Bronchial epithelial cell (primary cell): ENCODE measurements at regions not wholly inside any gene's neighbourhood (a gene's known extent, or its start where the extent isn't known, plus 50 kb on each side); places are given as distances from the start of the nearest gene placed in this dataset.
A peak's percentile ranks its signal among the peaks of the same experiment; 100 is the strongest.

ENCODE experiments used
- DNase-seq: peaks from one replicate; pipeline ENCODE4 v3.0.0-alpha.2; 2010; ENCODE audit warnings: low read depth
- FAIRE-seq: peaks from 2 replicates; lab custom pipeline; 2011; peaks lifted over from hg19 to GRCh38; lab: Jason Lieb, UNC
- H3K27me3 ChIP-seq: 2 replicates; pipeline ENCODE4 v1.5.1; 2011; ENCODE audit warnings: low read length; ENCODE audit not compliant: control insufficient read depth, insufficient read depth
- H3K36me3 ChIP-seq: 2 replicates; pipeline ENCODE4 v1.5.1; 2011; ENCODE audit warnings: low read length; ENCODE audit not compliant: control insufficient read depth, insufficient read depth
- H3K4me3 ChIP-seq: 2 replicates; pipeline ENCODE4 v1.5.1; 2011; ENCODE audit warnings: mild to moderate bottlenecking, low read depth, low read length, control low read depth
- CTCF ChIP-seq: IDR thresholded peaks from 2 replicates; pipeline ENCODE4 v1.5.1; 2011; ENCODE audit warnings: mild to moderate bottlenecking, moderate library complexity, low read length, control low read depth, inconsistent platforms; ENCODE audit not compliant: insufficient read depth, severe bottlenecking

- H3K4me3 ChIP-seq: no peak overlapping the region
- no peak for TF ChIP-seq CTCF
- peak; percentile 76 for DNase-seq
- no peaks in the 10 kb centered on the region for H3K27me3 ChIP-seq
- FAIRE-seq: no peak
- H3K36me3 ChIP-seq: no peaks in the 10 kb centered on the region
These were observed 523.0 kb upstream of the ANKRD30A start for GRCh38 chr10:36602374-36602773.

GRCh38 chr10:36597756-36598320 lies 527.6 kb upstream of the ANKRD30A start:
- Histone ChIP-seq H3K36me3 (no peaks in the 10 kb centered on the region), H3K27me3 (no peaks in the 10 kb centered on the region), H3K4me3 (no peak overlapping the region)
- no peak for DNase-seq
- FAIRE-seq: no peak
- TF ChIP-seq CTCF: no peak

GRCh38 chr10:36592964-36593363 lies 532.4 kb upstream of the ANKRD30A start:
- no peak for FAIRE-seq
- H3K4me3 ChIP-seq: no peak overlapping the region
- no peak for TF ChIP-seq CTCF

GRCh38 chr10:36591436-36591835 lies 534.0 kb upstream of the ANKRD30A start:
- no peak for TF ChIP-seq CTCF
- no peaks in the 10 kb centered on the region for H3K36me3 ChIP-seq
- FAIRE-seq (no peak), DNase-seq (no peak)
- H3K27me3 ChIP-seq: no peaks in the 10 kb centered on the region
- H3K4me3 ChIP-seq: no peak overlapping the region

More at GRCh38 chr10:36592964-36593363, 532.4 kb upstream of the ANKRD30A start:
- DNase-seq: no peak
- no peaks in the 10 kb centered on the region for H3K27me3 ChIP-seq
- H3K36me3 ChIP-seq: no peaks in the 10 kb centered on the region

- no peak for TF ChIP-seq CTCF
- H3K27me3 ChIP-seq: no peaks in the 10 kb centered on the region
- DNase-seq (no peak), FAIRE-seq (no peak)
- no peaks in the 10 kb centered on the region for H3K36me3 ChIP-seq
- H3K4me3 ChIP-seq: no peak overlapping the region
These were observed 541.7 kb upstream of the ANKRD30A start for GRCh38 chr10:36583690-36584089.

GRCh38 chr10:36581237-36581636 lies 544.2 kb upstream of the ANKRD30A start:
- no peak overlapping the region for H3K4me3 ChIP-seq
- H3K36me3 ChIP-seq: no peaks in the 10 kb centered on the region
- no peaks in the 10 kb centered on the region for H3K27me3 ChIP-seq
- FAIRE-seq: no peak
- no peak for TF ChIP-seq CTCF
- DNase-seq: no peak
